HG02973 (cell line): ENCODE measurements at regions not wholly inside any gene's neighbourhood (a gene's known extent, or its start where the extent isn't known, plus 50 kb on each side); places are given as distances from the start of the nearest gene placed in this dataset.

Experiments
- ATAC-seq: cut with Tn5 transposase; IDR thresholded peaks from one replicate; pipeline ENCODE4 v1.9.1; 2021; ENCODE audit warnings: moderate library complexity; ENCODE audit not compliant: unreplicated experiment

DNA sequence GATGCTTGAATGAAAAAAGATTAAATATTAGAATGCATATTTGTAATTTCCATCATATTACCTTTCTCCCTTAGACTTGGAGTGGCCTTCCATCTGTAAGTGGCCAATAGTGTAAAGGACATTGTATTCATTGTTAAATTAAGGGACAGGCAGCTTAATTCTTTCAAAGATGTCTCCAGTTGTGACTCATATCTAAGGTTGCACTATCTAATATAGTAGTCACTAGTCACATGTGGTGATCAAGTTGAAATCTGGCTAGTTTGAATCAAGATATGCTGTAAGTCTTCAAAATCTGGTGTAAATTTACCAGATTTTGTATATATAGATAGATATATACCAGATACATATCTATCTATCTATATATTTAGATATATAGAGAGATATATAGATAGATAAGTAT is 52.4 kb upstream of the AGPS start:
- no peak for ATAC-seq

GRCh38 chr2:177342736-177343135 is 49.8 kb upstream of the AGPS start:
- no peak for ATAC-seq
